WTC11 (cell line): ENCODE measurements at regions not wholly inside any gene's neighbourhood (a gene's known extent, or its start where the extent isn't known, plus 50 kb on each side); places are given as distances from the start of the nearest gene placed in this dataset.

Experiments used
- JUN ChIP-seq: sonication (generic); formaldehyde crosslinking; IDR thresholded peaks from 2 replicates; pipeline ENCODE4 v1.8.0; 2023; ENCODE audit warnings: mild to moderate bottlenecking, missing genetic modification reagents
- MAX ChIP-seq: sonication (generic); formaldehyde crosslinking; IDR thresholded peaks from 2 replicates; pipeline ENCODE4 v1.8.0; 2022; ENCODE audit warnings: mild to moderate bottlenecking, missing genetic modification reagents
- RELA ChIP-seq: sonication (generic); formaldehyde crosslinking; IDR thresholded peaks from 2 replicates; pipeline ENCODE4 v1.8.1; 2022; ENCODE audit warnings: missing genetic modification reagents, mild to moderate bottlenecking, borderline replicate concordance
- SMAD3 ChIP-seq: sonication (generic); formaldehyde crosslinking; IDR thresholded peaks from 2 replicates; pipeline ENCODE4 v1.8.0; 2022; ENCODE audit warnings: missing genetic modification reagents, mild to moderate bottlenecking, borderline replicate concordance
- SP1 ChIP-seq: sonication (generic); formaldehyde crosslinking; conservative IDR thresholded peaks from 2 replicates; pipeline ENCODE4 v1.8.1; 2022; ENCODE audit warnings: missing genetic modification reagents
- TP53 ChIP-seq: sonication (generic); formaldehyde crosslinking; IDR thresholded peaks from 2 replicates; pipeline ENCODE4 v1.8.1; 2023; ENCODE audit warnings: mild to moderate bottlenecking, missing genetic modification reagents
- USF2 ChIP-seq: sonication (generic); formaldehyde crosslinking; IDR thresholded peaks from 2 replicates; pipeline ENCODE4 v1.8.1; 2023; ENCODE audit warnings: mild to moderate bottlenecking, missing genetic modification reagents, moderate library complexity
- ZNF263 ChIP-seq: sonication (generic); formaldehyde crosslinking; IDR thresholded peaks from 2 replicates; pipeline ENCODE4 v1.8.1; 2022; ENCODE audit warnings: low read depth, mild to moderate bottlenecking, moderate library complexity, missing genetic modification reagents
- TF ChIP-seq, protein P1 (sequence below): fragments of 200-600 bp; IDR thresholded peaks from 2 replicates; pipeline ENCODE4 v1.8.0; 2022; ENCODE audit warnings: antibody characterized with exemption
- TF ChIP-seq, protein P2 (sequence below): sonication (generic); formaldehyde crosslinking; IDR thresholded peaks from 2 replicates; pipeline ENCODE4 v1.8.1; 2023; ENCODE audit warnings: mild to moderate bottlenecking, missing genetic modification reagents
- TF ChIP-seq, protein P3 (sequence below): sonication (generic); formaldehyde crosslinking; conservative IDR thresholded peaks from 2 replicates; pipeline ENCODE4 v1.8.1; 2023; ENCODE audit warnings: mild to moderate bottlenecking, low read depth, missing genetic modification reagents, moderate library complexity

- TF ChIP-seq, protein P1, sequence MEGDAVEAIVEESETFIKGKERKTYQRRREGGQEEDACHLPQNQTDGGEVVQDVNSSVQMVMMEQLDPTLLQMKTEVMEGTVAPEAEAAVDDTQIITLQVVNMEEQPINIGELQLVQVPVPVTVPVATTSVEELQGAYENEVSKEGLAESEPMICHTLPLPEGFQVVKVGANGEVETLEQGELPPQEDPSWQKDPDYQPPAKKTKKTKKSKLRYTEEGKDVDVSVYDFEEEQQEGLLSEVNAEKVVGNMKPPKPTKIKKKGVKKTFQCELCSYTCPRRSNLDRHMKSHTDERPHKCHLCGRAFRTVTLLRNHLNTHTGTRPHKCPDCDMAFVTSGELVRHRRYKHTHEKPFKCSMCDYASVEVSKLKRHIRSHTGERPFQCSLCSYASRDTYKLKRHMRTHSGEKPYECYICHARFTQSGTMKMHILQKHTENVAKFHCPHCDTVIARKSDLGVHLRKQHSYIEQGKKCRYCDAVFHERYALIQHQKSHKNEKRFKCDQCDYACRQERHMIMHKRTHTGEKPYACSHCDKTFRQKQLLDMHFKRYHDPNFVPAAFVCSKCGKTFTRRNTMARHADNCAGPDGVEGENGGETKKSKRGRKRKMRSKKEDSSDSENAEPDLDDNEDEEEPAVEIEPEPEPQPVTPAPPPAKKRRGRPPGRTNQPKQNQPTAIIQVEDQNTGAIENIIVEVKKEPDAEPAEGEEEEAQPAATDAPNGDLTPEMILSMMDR = no peak
- TF ChIP-seq USF2 (no peak), TP53 (CRISPR knock-in tag) (no peak), SMAD3 (CRISPR knock-in tag) (no peak), ZNF263 (CRISPR knock-in tag) (no peak), JUN (CRISPR knock-in tag) (no peak), MAX (no peak), SP1 (CRISPR knock-in tag) (no peak), RELA (CRISPR knock-in tag) (no peak)
- TF ChIP-seq, protein P2, sequence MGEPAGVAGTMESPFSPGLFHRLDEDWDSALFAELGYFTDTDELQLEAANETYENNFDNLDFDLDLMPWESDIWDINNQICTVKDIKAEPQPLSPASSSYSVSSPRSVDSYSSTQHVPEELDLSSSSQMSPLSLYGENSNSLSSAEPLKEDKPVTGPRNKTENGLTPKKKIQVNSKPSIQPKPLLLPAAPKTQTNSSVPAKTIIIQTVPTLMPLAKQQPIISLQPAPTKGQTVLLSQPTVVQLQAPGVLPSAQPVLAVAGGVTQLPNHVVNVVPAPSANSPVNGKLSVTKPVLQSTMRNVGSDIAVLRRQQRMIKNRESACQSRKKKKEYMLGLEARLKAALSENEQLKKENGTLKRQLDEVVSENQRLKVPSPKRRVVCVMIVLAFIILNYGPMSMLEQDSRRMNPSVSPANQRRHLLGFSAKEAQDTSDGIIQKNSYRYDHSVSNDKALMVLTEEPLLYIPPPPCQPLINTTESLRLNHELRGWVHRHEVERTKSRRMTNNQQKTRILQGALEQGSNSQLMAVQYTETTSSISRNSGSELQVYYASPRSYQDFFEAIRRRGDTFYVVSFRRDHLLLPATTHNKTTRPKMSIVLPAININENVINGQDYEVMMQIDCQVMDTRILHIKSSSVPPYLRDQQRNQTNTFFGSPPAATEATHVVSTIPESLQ (CRISPR knock-in tag) = no peak
- TF ChIP-seq, protein P3, sequence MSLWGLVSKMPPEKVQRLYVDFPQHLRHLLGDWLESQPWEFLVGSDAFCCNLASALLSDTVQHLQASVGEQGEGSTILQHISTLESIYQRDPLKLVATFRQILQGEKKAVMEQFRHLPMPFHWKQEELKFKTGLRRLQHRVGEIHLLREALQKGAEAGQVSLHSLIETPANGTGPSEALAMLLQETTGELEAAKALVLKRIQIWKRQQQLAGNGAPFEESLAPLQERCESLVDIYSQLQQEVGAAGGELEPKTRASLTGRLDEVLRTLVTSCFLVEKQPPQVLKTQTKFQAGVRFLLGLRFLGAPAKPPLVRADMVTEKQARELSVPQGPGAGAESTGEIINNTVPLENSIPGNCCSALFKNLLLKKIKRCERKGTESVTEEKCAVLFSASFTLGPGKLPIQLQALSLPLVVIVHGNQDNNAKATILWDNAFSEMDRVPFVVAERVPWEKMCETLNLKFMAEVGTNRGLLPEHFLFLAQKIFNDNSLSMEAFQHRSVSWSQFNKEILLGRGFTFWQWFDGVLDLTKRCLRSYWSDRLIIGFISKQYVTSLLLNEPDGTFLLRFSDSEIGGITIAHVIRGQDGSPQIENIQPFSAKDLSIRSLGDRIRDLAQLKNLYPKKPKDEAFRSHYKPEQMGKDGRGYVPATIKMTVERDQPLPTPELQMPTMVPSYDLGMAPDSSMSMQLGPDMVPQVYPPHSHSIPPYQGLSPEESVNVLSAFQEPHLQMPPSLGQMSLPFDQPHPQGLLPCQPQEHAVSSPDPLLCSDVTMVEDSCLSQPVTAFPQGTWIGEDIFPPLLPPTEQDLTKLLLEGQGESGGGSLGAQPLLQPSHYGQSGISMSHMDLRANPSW (CRISPR knock-in tag) = no peak
These were observed 1372.4 kb downstream of the C4orf33 start for GRCh38 chr4:130468340-130468739.
